LoVo (cell line): ENCODE measurements at regions not wholly inside any gene's neighbourhood (a gene's known extent, or its start where the extent isn't known, plus 50 kb on each side); places are given as distances from the start of the nearest gene placed in this dataset.
"Not testable (repeated sequence)": the region's sequence is repeated elsewhere in the genome, so short reads cannot be mapped to it uniquely, and the experiment has no call there.

Experiments
- DNase-seq: peaks from one replicate; pipeline ENCODE4 v3.0.0-alpha.2; 2016; ENCODE audit warnings: low spot score

GRCh38 chr10:117790179-117790578, 247.6 kb downstream of the EMX2 start:
- no peak for DNase-seq

- no peak for DNase-seq
Measured at GRCh38 chr10:117790621-117791020, 248.1 kb downstream of the EMX2 start.

DNA sequence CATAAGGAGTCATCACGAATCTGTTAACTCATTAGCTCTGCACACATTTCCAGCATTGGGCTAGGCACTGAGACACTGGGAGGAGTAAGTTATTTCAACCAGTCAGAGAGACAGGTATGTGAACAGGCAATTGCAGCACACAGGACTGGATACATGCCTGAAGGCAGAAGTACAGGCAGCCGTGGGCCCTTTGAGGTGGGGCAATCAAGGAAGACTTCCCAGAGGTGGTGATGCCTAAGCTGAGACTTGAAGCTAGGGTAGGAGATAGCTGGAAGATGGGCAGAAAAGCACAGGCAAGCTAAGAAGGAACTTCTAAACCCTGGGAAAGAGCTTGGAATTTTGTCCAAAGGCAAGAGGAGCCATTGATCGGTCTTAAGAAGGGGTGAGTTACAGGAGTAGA, 249.7 kb downstream of the EMX2 start:
- no peak for DNase-seq

DNA sequence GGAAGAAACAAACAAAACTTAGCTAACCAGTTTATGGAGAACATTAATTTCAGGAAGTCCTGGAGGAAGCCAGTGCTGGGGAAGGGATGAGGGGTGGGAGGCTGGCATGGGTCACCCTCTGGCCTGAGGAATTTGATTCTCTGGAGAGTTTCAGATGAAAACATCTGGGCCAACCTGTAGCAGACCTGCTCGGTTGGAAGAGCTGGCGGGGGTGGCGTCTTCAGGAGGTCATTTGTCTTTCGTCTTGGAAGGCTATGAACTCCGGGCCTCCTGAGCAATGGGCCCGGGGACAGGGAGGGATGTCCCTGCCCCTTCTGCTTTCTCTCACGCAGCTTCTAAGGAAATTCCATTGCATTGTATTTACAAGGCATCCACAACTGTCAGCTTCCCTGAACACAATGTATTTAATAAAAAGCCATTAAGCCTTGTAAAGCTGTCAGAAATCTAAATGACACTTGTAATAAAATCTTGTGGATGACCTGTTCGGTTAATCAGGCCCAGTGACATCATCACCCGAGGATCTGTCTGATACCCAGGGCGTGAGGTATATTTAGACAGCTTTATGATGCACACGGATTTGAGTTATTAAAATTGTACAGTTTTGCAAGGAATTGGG, 250.5 kb downstream of the RAB11FIP2 start:
- DNase-seq = no peak

DNA sequence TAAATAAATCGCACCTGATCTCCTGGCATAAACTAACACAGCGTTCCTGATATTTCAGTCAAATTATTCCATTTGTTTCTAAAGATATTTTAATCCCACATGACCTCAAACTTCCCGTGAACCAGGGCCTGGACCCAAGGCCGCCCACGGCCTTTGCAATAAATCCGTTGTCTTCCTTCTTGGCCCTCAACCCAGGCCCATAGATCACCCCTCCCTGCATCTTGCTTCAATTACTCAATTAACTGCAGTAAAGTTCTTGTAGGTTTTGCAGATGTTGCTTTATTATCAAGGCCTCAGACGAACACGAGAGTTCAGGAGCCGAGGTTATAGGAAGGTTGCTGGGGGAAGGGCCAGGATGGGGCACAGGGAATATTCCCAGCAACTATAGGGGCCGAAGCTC, 249.4 kb downstream of the RAB11FIP2 start:
- DNase-seq = no peak

DNA sequence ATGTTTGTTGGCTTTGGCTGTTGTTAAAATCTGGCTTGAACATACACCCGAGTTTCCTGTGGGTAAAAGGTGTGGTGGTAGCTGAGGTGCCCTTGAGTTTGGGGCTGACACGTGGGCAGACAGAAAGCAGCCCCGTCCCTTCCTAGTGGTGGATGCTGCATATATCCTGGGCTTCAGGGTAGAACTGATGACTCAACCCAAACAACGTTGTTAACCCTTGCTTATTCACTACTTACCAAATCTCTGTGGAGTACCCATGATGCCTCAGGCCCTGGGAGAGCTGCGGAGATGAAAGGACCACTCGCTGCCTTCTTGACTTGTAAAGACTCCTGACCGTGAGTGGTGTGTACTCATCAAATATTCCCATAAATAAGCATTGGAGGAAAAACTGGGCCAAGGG, 245.1 kb downstream of the RAB11FIP2 start:
- no peak for DNase-seq

- DNase-seq = no peak
Measured at GRCh38 chr10:117804470-117805011, 242.2 kb downstream of the RAB11FIP2 start.

- no peak for DNase-seq
Measured at GRCh38 chr10:117805139-117805538, 241.6 kb downstream of the RAB11FIP2 start.

- no peak for DNase-seq
Measured at GRCh38 chr10:117807441-117807840, 239.3 kb downstream of the RAB11FIP2 start.

GRCh38 chr10:117815816-117816215, 230.9 kb downstream of the RAB11FIP2 start:
- DNase-seq = not testable (repeated sequence)

GRCh38 chr10:117817116-117817515, 229.6 kb downstream of the RAB11FIP2 start:
- DNase-seq = no peak

DNA sequence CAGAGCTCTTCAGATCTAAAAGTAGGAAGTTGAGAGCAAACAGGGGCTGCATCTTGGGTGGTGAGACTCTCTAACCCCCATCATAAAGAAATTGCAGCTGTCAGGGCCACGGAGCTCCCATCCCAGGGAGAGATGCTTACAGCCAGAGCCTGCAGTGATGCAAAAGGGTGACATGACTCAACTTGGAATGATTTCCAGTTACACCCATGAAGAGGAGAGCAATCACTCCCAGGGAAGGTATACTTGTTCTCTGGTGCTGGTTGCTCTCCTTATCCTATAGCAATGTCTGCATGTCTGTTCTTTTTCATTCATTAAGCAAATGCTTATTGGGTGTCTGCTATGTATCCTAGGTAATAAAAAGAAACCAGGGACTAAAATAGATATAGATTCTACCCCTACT, 228.0 kb downstream of the RAB11FIP2 start:
- no peak for DNase-seq

GRCh38 chr10:117819304-117819703, 227.4 kb downstream of the RAB11FIP2 start:
- no peak for DNase-seq

DNA sequence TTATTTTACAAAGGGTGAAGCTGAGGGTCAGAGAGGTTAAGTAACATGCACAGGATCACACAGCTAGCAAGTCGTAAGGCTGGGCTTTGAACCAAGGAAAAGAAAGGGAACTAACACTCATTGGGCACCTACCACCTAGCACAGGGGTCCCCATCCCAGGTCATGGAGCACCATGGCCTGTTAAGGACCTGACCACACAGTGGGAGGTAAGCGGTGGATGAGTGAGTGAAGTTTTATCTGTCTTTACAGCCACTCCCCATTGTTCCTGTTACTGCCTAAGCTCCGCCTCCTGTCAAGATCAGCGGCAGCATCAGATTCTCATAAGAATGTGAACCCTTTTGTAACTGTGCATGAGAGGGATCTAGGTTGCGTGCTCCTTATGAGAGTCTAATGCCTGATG, 222.8 kb downstream of the RAB11FIP2 start:
- DNase-seq = no peak

- DNase-seq = no peak
Measured at GRCh38 chr10:117830205-117830604, 216.5 kb downstream of the RAB11FIP2 start.

DNA sequence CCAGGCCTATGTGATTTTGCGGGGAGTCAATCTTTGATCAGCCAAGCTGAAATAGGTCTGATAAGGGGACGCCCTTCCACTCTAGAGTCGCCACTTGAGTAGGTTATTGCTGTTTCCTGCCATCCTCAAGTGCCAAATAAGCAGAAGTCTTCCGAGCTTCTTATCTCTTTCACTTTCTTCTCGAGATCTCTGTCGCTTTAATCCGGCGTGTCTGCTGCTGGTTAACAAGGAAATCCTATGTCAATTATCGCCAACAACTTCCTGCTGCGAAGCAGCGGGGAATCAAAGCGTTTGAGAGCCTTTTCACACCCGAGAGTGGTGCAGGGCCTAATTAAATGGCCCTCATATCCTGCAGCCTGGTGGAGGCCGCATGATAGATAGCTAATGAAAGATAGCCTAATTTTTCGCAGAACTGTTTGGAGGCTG, 215.9 kb downstream of the RAB11FIP2 start:
- DNase-seq = peak; percentile 26

DNA sequence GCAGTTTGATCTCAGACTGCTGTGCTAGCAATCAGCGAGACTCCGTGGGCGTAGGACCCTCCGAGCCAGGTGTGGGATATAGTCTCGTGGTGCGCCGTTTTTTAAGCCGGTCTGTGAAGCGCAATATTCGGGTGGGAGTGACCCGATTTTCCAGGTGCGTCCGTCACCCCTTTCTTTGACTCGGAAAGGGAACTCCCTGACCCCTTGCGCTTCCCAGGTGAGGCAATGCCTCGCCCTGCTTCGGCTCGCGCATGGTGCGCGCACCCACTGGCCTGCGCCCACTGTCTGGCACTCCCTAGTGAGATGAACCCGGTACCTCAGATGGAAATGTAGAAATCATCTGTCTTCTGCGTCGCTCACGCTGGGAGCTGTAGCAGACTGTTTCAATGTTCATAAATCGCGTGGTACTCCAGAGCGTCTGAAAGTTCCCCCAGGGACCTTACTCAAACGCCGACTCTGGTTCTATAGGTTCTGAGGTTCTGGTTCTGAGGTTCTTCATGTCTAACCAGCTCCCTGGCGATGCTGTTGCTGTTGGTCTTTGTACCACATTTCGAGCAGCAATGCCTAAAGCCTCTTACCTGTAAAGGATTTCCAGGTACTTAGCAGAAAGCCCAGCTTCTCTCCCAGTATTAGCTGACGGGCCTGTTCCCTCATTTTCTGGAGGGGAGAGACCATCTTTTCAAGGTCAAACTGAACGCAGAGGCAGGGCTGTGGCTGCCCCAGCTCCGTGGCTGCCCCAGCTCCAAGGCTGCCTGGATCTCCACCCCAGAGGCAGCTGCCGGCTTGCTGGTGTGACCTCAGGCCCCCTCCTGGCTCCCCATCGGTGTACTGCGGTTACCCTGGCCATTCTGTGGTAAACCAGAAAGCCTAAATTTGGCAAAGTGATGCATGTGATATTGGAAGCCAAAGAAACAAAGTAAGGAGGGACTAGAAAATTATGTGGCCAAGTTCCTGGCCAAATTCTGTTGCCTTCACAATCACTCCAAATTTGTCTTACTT, 207.9 kb downstream of the RAB11FIP2 start:
- DNase-seq = not testable (repeated sequence)

- not testable (repeated sequence) for DNase-seq
Measured at GRCh38 chr10:117856426-117856825, 190.3 kb downstream of the RAB11FIP2 start.

- no peak for DNase-seq
Measured at GRCh38 chr10:117860135-117860534, 186.6 kb downstream of the RAB11FIP2 start.

DNA sequence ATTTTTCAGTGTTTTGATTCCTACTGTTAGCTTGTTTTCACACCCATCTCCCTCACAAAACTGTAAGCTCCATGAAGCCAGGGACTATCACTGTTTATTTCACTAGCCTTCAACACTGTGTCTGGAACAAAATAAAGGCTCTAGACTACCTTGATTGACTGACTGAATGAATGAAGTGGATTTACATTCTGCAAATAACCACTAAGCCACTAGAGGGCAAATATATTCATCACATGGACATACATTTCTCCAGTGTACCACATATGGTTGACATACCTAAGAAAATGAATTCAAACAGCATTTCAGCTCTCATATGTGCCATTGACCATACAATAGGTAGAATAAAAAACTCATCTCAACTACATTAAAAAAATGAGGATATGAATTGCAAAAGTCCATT, 185.9 kb downstream of the RAB11FIP2 start:
- no peak for DNase-seq

DNA sequence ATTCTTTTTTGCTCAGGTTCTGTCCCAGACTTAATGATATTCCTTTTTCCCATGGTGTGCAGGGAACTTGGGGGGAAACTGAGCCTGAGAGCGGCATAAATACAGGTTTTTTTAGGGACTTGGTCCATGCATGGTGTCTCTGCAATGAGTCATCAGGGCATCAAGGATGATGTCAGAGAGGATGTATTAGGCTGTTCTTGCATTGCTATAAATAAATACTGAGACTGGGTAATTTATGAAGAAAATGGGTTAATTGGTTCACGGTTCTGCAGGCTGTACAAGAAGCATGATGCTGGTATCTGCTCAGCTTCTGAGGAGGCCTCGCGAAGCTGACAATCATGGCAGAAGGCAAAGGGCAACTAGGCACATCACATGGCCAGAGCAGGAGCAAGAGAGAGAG, 185.4 kb downstream of the RAB11FIP2 start:
- no peak for DNase-seq

- DNase-seq = no peak
Measured at GRCh38 chr10:117863771-117864170, 183.0 kb downstream of the RAB11FIP2 start.

DNA sequence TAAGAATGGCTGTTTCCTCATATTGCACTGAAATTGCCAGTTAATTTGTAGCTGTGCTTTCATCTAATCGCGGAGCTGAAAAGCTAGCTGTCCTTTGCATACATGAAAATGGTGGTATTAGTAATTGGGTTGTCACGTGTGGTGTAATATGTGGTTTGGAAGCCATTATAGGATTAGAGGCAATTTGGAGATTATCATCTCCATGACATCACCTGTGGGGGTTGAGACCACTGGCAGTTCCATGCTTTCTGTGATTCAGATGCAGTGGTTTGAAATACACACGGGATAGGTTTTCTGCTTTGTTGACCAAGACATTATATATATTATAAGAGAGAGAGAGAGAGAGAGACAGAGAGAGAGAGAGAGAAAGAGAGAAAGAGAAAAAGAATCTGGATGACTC, 180.8 kb downstream of the RAB11FIP2 start:
- no peak for DNase-seq
